Tongue (tissue), 1 donor: ENCODE measurements at regions not wholly inside any gene's neighbourhood (a gene's known extent, or its start where the extent isn't known, plus 50 kb on each side); places are given as distances from the start of the nearest gene placed in this dataset.
A peak's percentile ranks its signal among the peaks of the same experiment; 100 is the strongest.

Experiments
- DNase-seq: peaks from one replicate; pipeline ENCODE4 v3.0.0-alpha.2; 2015

GRCh38 chr20:2237059-2237458 is 58.7 kb upstream of the TGM3 start:
- DNase-seq: peak; percentile 46

- DNase-seq: no peak
Observed at GRCh38 chr20:2238601-2239000, 57.2 kb upstream of the TGM3 start.

- DNase-seq: no peak
Observed at GRCh38 chr20:2240835-2241234, 55.0 kb upstream of the TGM3 start.

GRCh38 chr20:2242678-2243077 is 53.1 kb upstream of the TGM3 start:
- DNase-seq: no peak

GRCh38 chr20:2244523-2244922 is 51.3 kb upstream of the TGM3 start:
- DNase-seq: no peak

GRCh38 chr20:2244993-2245392 is 50.8 kb upstream of the TGM3 start:
- no peak for DNase-seq

- no peak for DNase-seq
Observed at GRCh38 chr20:2245637-2246036, 50.2 kb upstream of the TGM3 start.
